Trophoblast cell (in vitro differentiated cells and primary cell): ENCODE measurements at regions not wholly inside any gene's neighbourhood (a gene's known extent, or its start where the extent isn't known, plus 50 kb on each side); places are given as distances from the start of the nearest gene placed in this dataset.

ENCODE experiments used
- DNase-seq, 2 donors: peaks; one replicate each; pipeline ENCODE4 v3.0.0-alpha.2; 2016
- H2AFZ ChIP-seq: 2 replicates; pipeline ENCODE4 v1.6.1; 2013; ENCODE audit warnings: low read length, moderate library complexity, mild to moderate bottlenecking; ENCODE audit not compliant: insufficient read depth, poor library complexity
- H2AK5ac ChIP-seq: 2 replicates; pipeline ENCODE4 v1.6.1; 2013; ENCODE audit warnings: mild to moderate bottlenecking, low read length
- H2BK120ac ChIP-seq: 2 replicates; pipeline ENCODE4 v1.6.1; 2013; ENCODE audit warnings: low read length, mild to moderate bottlenecking, moderate library complexity; ENCODE audit not compliant: insufficient read depth, poor library complexity
- H2BK12ac ChIP-seq: 2 replicates; pipeline ENCODE4 v1.6.1; 2013; ENCODE audit warnings: mild to moderate bottlenecking, low read length, moderate library complexity
- H2BK5ac ChIP-seq: 2 replicates; pipeline ENCODE4 v1.6.1; 2013; ENCODE audit warnings: low read length, low read depth, moderate library complexity, mild to moderate bottlenecking; ENCODE audit not compliant: poor library complexity
- H3K14ac ChIP-seq: 2 replicates; pipeline ENCODE4 v1.6.1; 2013; ENCODE audit warnings: mild to moderate bottlenecking, low read length
- H3K18ac ChIP-seq: 2 replicates; pipeline ENCODE4 v1.6.1; 2013; ENCODE audit warnings: mild to moderate bottlenecking, low read length
- H3K23ac ChIP-seq: 2 replicates; pipeline ENCODE4 v1.6.1; 2013; ENCODE audit warnings: low read length
- H3K27ac ChIP-seq: 2 replicates; pipeline ENCODE4 v1.5.1; 2013; ENCODE audit warnings: low read depth, mild to moderate bottlenecking, inconsistent platforms, low read length, moderate library complexity
- H3K27me3 ChIP-seq: 2 replicates; pipeline ENCODE4 v1.6.1; 2013; ENCODE audit warnings: inconsistent platforms, mild to moderate bottlenecking, low read length, moderate library complexity; ENCODE audit not compliant: insufficient read depth
- H3K36me3 ChIP-seq, 2 experiments: 1 replicate in 1 of 2; 2 replicates in 1 of 2; pipeline ENCODE4 v1.6.1; 2013; ENCODE audit warnings: low read length in 2 of 2, mild to moderate bottlenecking in 2 of 2, moderate library complexity in 1 of 2; ENCODE audit not compliant: insufficient read depth in 2 of 2, control insufficient read depth in 1 of 2
- H3K4ac ChIP-seq: 2 replicates; pipeline ENCODE4 v1.6.1; 2013; ENCODE audit warnings: low read depth, mild to moderate bottlenecking, low read length, moderate library complexity
- H3K4me1 ChIP-seq, 2 experiments: 1 replicate in 1 of 2; 2 replicates in 1 of 2; pipeline ENCODE4 v1.6.1; 2013; ENCODE audit warnings: low read length in 2 of 2, mild to moderate bottlenecking in 2 of 2, moderate library complexity in 1 of 2; ENCODE audit not compliant: insufficient read depth in 2 of 2, control insufficient read depth in 1 of 2
- H3K4me2 ChIP-seq: 2 replicates; pipeline ENCODE4 v1.6.1; 2013; ENCODE audit warnings: inconsistent platforms, mild to moderate bottlenecking, low read length, moderate library complexity
- H3K4me3 ChIP-seq: 2 replicates; pipeline ENCODE4 v1.5.1; 2013; ENCODE audit warnings: mild to moderate bottlenecking, low read depth, low read length, inconsistent platforms
- H3K79me1 ChIP-seq: one replicate; pipeline ENCODE4 v1.6.1; 2013; ENCODE audit warnings: low read length
- H3K79me2 ChIP-seq: 2 replicates; pipeline ENCODE4 v1.6.1; 2013; ENCODE audit warnings: low read length, mild to moderate bottlenecking; ENCODE audit not compliant: control insufficient read depth, insufficient read depth, poor library complexity
- H3K9ac ChIP-seq: 2 replicates; pipeline ENCODE4 v1.6.1; 2013; ENCODE audit warnings: mild to moderate bottlenecking, low read length
- H3K9me3 ChIP-seq: 2 replicates; pipeline ENCODE4 v1.6.1; 2013; ENCODE audit warnings: low read depth, mild to moderate bottlenecking, control low read depth, inconsistent platforms, low read length; ENCODE audit not compliant: insufficient read depth
- H4K12ac ChIP-seq: 2 replicates; pipeline ENCODE4 v1.6.1; 2013; ENCODE audit warnings: low read depth, mild to moderate bottlenecking, low read length, moderate library complexity
- H4K8ac ChIP-seq: 2 replicates; pipeline ENCODE4 v1.6.1; 2013; ENCODE audit warnings: low read depth, mild to moderate bottlenecking, low read length, moderate library complexity
- H4K91ac ChIP-seq: one replicate; pipeline ENCODE4 v1.6.1; 2013; ENCODE audit warnings: low read depth, mild to moderate bottlenecking, low read length, moderate library complexity
- WGBS: extraction: QIAGEN DNeasy Blood & Tissue Kit; methylation state at CpG from one replicate; pipeline ENCODE4 v1.1.7; 2013; ENCODE audit warnings: missing lambda C conversion rate; ENCODE audit not compliant: insufficient read length, insufficient coverage; ENCODE audit errors: extremely low coverage; 5-methylcytosine and 5-hydroxymethylcytosine counted together

- Histone ChIP-seq H4K12ac (no peak overlapping the region), H3K79me1 (no peaks in the 10 kb centered on the region), H2BK12ac (no peak overlapping the region), H2BK5ac (no peak overlapping the region), H3K79me2 (no peaks in the 10 kb centered on the region), H3K4me3 (no peak overlapping the region), H3K27ac (no peak overlapping the region), H3K9ac (no peak overlapping the region), H3K4me1 (no peaks in the 10 kb centered on the region), H2AK5ac (no peak overlapping the region), H3K18ac (no peak overlapping the region), H3K36me3 (no peaks in the 10 kb centered on the region), H2AFZ (no peak overlapping the region), H4K91ac (no peak overlapping the region), H3K9me3 (no peaks in the 10 kb centered on the region), H3K14ac (no peak overlapping the region), H4K8ac (no peak overlapping the region), H3K23ac (no peak overlapping the region), H2BK120ac (no peak overlapping the region), H3K4me2 (no peak overlapping the region), H3K4ac (no peak overlapping the region), H3K27me3 (no peaks in the 10 kb centered on the region)
- no peak for DNase-seq
- no CpG with 5 or more reads among the region's 11 CpGs for WGBS
Measured at GRCh38 chr19:28941833-28942232, 271.1 kb downstream of the UQCRFS1 start.

- H3K9ac ChIP-seq = no peak overlapping the region
- no peaks in the 10 kb centered on the region for H3K4me1 ChIP-seq
- no peak overlapping the region for H3K4me2 ChIP-seq
- no peak overlapping the region for H4K91ac ChIP-seq
- no peak overlapping the region for H2AK5ac ChIP-seq
- no peak overlapping the region for H3K23ac ChIP-seq
- H3K27ac ChIP-seq = no peak overlapping the region
- H3K14ac ChIP-seq = no peak overlapping the region
- no peak overlapping the region for H2AFZ ChIP-seq
- no peak overlapping the region for H4K12ac ChIP-seq
- no peak overlapping the region for H3K4ac ChIP-seq
- H3K4me3 ChIP-seq = no peak overlapping the region
- DNase-seq = peak; percentile 51 to 64
- no peak overlapping the region for H2BK120ac ChIP-seq
- no peaks in the 10 kb centered on the region for H3K36me3 ChIP-seq
- no peak overlapping the region for H2BK5ac ChIP-seq
- H3K79me1 ChIP-seq = no peaks in the 10 kb centered on the region
- no peaks in the 10 kb centered on the region for H3K79me2 ChIP-seq
- no CpG with 5 or more reads among the region's 7 CpGs for WGBS
- no peak overlapping the region for H2BK12ac ChIP-seq
- no peaks in the 10 kb centered on the region for H3K27me3 ChIP-seq
- no peak overlapping the region for H3K18ac ChIP-seq
- no peak overlapping the region for H4K8ac ChIP-seq
- no peaks in the 10 kb centered on the region for H3K9me3 ChIP-seq
Measured at GRCh38 chr19:28940751-28941500, 272.0 kb downstream of the UQCRFS1 start.

GRCh38 chr19:28939236-28939635 lies 273.7 kb downstream of the UQCRFS1 start:
- Histone ChIP-seq H2BK120ac (no peak overlapping the region), H3K4ac (no peak overlapping the region), H3K36me3 (no peaks in the 10 kb centered on the region), H2BK5ac (no peak overlapping the region), H2AK5ac (no peak overlapping the region), H3K4me1 (no peaks in the 10 kb centered on the region), H2AFZ (no peak overlapping the region), H3K23ac (no peak overlapping the region), H2BK12ac (no peak overlapping the region), H4K8ac (no peak overlapping the region), H3K79me2 (no peaks in the 10 kb centered on the region), H3K9me3 (no peaks in the 10 kb centered on the region), H3K27me3 (no peaks in the 10 kb centered on the region), H3K4me2 (no peak overlapping the region), H3K14ac (no peak overlapping the region), H4K12ac (no peak overlapping the region), H3K4me3 (no peak overlapping the region), H3K18ac (no peak overlapping the region), H4K91ac (no peak overlapping the region), H3K27ac (no peak overlapping the region), H3K9ac (no peak overlapping the region), H3K79me1 (no peaks in the 10 kb centered on the region)
- DNase-seq = no peak

- H4K8ac ChIP-seq = no peak overlapping the region
- no peak overlapping the region for H3K4me2 ChIP-seq
- no peak overlapping the region for H3K23ac ChIP-seq
- H2AK5ac ChIP-seq = no peak overlapping the region
- peaks cover 2% of the 10 kb centered on the region for H3K9me3 ChIP-seq
- DNase-seq = no peak
- no peak overlapping the region for H3K9ac ChIP-seq
- no peaks in the 10 kb centered on the region for H3K36me3 ChIP-seq
- H2AFZ ChIP-seq = no peak overlapping the region
- H3K4me3 ChIP-seq = no peak overlapping the region
- no peak overlapping the region for H3K14ac ChIP-seq
- no peaks in the 10 kb centered on the region for H3K4me1 ChIP-seq
- H3K27ac ChIP-seq = no peak overlapping the region
- H4K12ac ChIP-seq = no peak overlapping the region
- no peak overlapping the region for H3K4ac ChIP-seq
- H3K18ac ChIP-seq = no peak overlapping the region
- no peak overlapping the region for H2BK12ac ChIP-seq
- no peaks in the 10 kb centered on the region for H3K79me1 ChIP-seq
- H3K79me2 ChIP-seq = no peaks in the 10 kb centered on the region
- no peak overlapping the region for H4K91ac ChIP-seq
- no peaks in the 10 kb centered on the region for H3K27me3 ChIP-seq
- no CpG with 5 or more reads among the region's 1 CpG for WGBS
- H2BK5ac ChIP-seq = no peak overlapping the region
- no peak overlapping the region for H2BK120ac ChIP-seq
Measured at GRCh38 chr19:28936001-28936400, 276.9 kb downstream of the UQCRFS1 start.
